Thymus (tissue), 11 donors: ENCODE measurements at regions not wholly inside any gene's neighbourhood (a gene's known extent, or its start where the extent isn't known, plus 50 kb on each side); places are given as distances from the start of the nearest gene placed in this dataset.

Source experiments
- DNase-seq, 9 donors: peaks; one replicate each; pipeline ENCODE4 v3.0.0-alpha.2; 2013; ENCODE audit warnings: low spot score in 9 of 9, low read depth in 6 of 9, missing footprints in 1 of 9
- H3K27ac ChIP-seq, 2 donors: one replicate each; pipeline ENCODE4 v1.5.1; 2013; ENCODE audit warnings: control low read depth in 1 of 2, low read depth in 1 of 2, low read length in 1 of 2, mild to moderate bottlenecking in 1 of 2, moderate library complexity in 1 of 2
- H3K27me3 ChIP-seq, 2 donors: one replicate each; pipeline ENCODE4 v1.5.1; 2013; ENCODE audit warnings: low read length in 1 of 2; ENCODE audit not compliant: control insufficient read depth in 2 of 2, insufficient read depth in 1 of 2
- H3K36me3 ChIP-seq, 2 donors: one replicate each; pipeline ENCODE4 v1.5.1; 2013; ENCODE audit warnings: low read length in 1 of 2, mild to moderate bottlenecking in 1 of 2, moderate library complexity in 1 of 2; ENCODE audit not compliant: control insufficient read depth in 2 of 2, insufficient read depth in 2 of 2
- H3K4me1 ChIP-seq, 2 donors: one replicate each; pipeline ENCODE4 v1.5.1; 2013; ENCODE audit warnings: low read length in 2 of 2; ENCODE audit not compliant: control insufficient read depth in 2 of 2, insufficient read depth in 2 of 2
- H3K4me3 ChIP-seq, 2 donors: one replicate each; pipeline ENCODE4 v1.5.1; 2013; ENCODE audit warnings: low read length in 2 of 2, control low read depth in 1 of 2, mild to moderate bottlenecking in 1 of 2
- H3K9me3 ChIP-seq, 2 donors: one replicate each; pipeline ENCODE4 v1.5.1; 2013; ENCODE audit warnings: low read length in 1 of 2, mild to moderate bottlenecking in 1 of 2; ENCODE audit not compliant: control insufficient read depth in 2 of 2, insufficient read depth in 1 of 2
- WGBS: extraction: QIAGEN DNeasy Blood & Tissue Kit; methylation state at CpG from one replicate; pipeline ENCODE4 v1.1.7; 2013; 5-methylcytosine and 5-hydroxymethylcytosine counted together
- donor health status: healthy.

- Histone ChIP-seq H3K36me3 (no peaks in the 10 kb centered on the region), H3K4me1 (no peaks in the 10 kb centered on the region), H3K4me3 (no peak overlapping the region), H3K9me3 (no peaks in the 10 kb centered on the region), H3K27ac (no peak overlapping the region), H3K27me3 (no peaks in the 10 kb centered on the region)
- WGBS: 18% methylated on average over 3 of the region's 3 CpGs
- peak in 1 of 9 donors; percentile 4 for DNase-seq
These were observed 86.2 kb upstream of the NCAM1 start for GRCh38 chr11:112874980-112875379.

- H3K4me1 ChIP-seq: no peaks in the 10 kb centered on the region
- peaks cover 0 to 4% of the 10 kb centered on the region in 2 donors for H3K9me3 ChIP-seq
- H3K4me3 ChIP-seq: no peak overlapping the region
- no peaks in the 10 kb centered on the region for H3K36me3 ChIP-seq
- DNase-seq: no peak
- no peak overlapping the region for H3K27ac ChIP-seq
- H3K27me3 ChIP-seq: no peaks in the 10 kb centered on the region
- 83% methylated on average over 11 of the region's 11 CpGs for WGBS
These were observed 83.6 kb upstream of the NCAM1 start for GRCh38 chr11:112877581-112877980.

- Histone ChIP-seq H3K4me3 (no peak overlapping the region), H3K27me3 (no peaks in the 10 kb centered on the region), H3K9me3 (peaks cover 0 to 4% of the 10 kb centered on the region in 2 donors), H3K4me1 (no peaks in the 10 kb centered on the region), H3K27ac (no peak overlapping the region), H3K36me3 (no peaks in the 10 kb centered on the region)
- 91% methylated on average over 7 of the region's 7 CpGs for WGBS
- no peak for DNase-seq
These were observed 83.1 kb upstream of the NCAM1 start for GRCh38 chr11:112878033-112878601.

GRCh38 chr11:112880495-112880894, 80.7 kb upstream of the NCAM1 start:
- WGBS: 6% methylated on average over 4 of the region's 4 CpGs

GRCh38 chr11:112881461-112881860, 79.8 kb upstream of the NCAM1 start:
- no peak for DNase-seq

More at GRCh38 chr11:112880495-112880894, 80.7 kb upstream of the NCAM1 start:
- Histone ChIP-seq H3K4me3 (no peak overlapping the region), H3K27ac (no peak overlapping the region), H3K9me3 (peaks cover 0 to 4% of the 10 kb centered on the region in 2 donors), H3K36me3 (no peaks in the 10 kb centered on the region), H3K27me3 (no peaks in the 10 kb centered on the region), H3K4me1 (no peaks in the 10 kb centered on the region)
- DNase-seq: no peak

GRCh38 chr11:112882494-112883381, 78.5 kb upstream of the NCAM1 start:
- Histone ChIP-seq H3K27ac (no peak overlapping the region), H3K27me3 (no peaks in the 10 kb centered on the region), H3K4me1 (no peaks in the 10 kb centered on the region), H3K36me3 (no peaks in the 10 kb centered on the region), H3K4me3 (no peak overlapping the region), H3K9me3 (peaks cover 0 to 4% of the 10 kb centered on the region in 2 donors)
- DNase-seq: no peak
- WGBS: 89% methylated on average over 6 of the region's 6 CpGs

More at GRCh38 chr11:112881461-112881860, 79.8 kb upstream of the NCAM1 start:
- H3K4me1 ChIP-seq: no peaks in the 10 kb centered on the region
- H3K9me3 ChIP-seq: peaks cover 0 to 4% of the 10 kb centered on the region in 2 donors
- no peaks in the 10 kb centered on the region for H3K27me3 ChIP-seq
- no peaks in the 10 kb centered on the region for H3K36me3 ChIP-seq
- H3K4me3 ChIP-seq: no peak overlapping the region
- no peak overlapping the region for H3K27ac ChIP-seq
- WGBS: 87% methylated on average over 17 of the region's 17 CpGs

GRCh38 chr11:112884012-112884767, 77.0 kb upstream of the NCAM1 start:
- H3K9me3 ChIP-seq: peaks cover 0 to 4% of the 10 kb centered on the region in 2 donors
- H3K4me1 ChIP-seq: no peaks in the 10 kb centered on the region
- no peak overlapping the region for H3K4me3 ChIP-seq
- no peak for DNase-seq
- no peaks in the 10 kb centered on the region for H3K27me3 ChIP-seq
- no peaks in the 10 kb centered on the region for H3K36me3 ChIP-seq
- no peak overlapping the region for H3K27ac ChIP-seq
- 87% methylated on average over 5 of the region's 5 CpGs for WGBS

- peaks cover 0 to 4% of the 10 kb centered on the region in 2 donors for H3K9me3 ChIP-seq
- no peaks in the 10 kb centered on the region for H3K4me1 ChIP-seq
- H3K27ac ChIP-seq: no peak overlapping the region
- no peaks in the 10 kb centered on the region for H3K36me3 ChIP-seq
- WGBS: 97% methylated on average over 7 of the region's 7 CpGs
- DNase-seq: no peak
- no peak overlapping the region for H3K4me3 ChIP-seq
- H3K27me3 ChIP-seq: no peaks in the 10 kb centered on the region
These were observed 75.3 kb upstream of the NCAM1 start for GRCh38 chr11:112885744-112886433.
